Right hindlimb (tissue), 1 donor: ENCODE measurements at regions not wholly inside any gene's neighbourhood (a gene's known extent, or its start where the extent isn't known, plus 50 kb on each side); places are given as distances from the start of the nearest gene placed in this dataset.

Experiments
- DNase-seq: peaks from one replicate; pipeline ENCODE4 v3.0.0-alpha.2; 2018

DNA sequence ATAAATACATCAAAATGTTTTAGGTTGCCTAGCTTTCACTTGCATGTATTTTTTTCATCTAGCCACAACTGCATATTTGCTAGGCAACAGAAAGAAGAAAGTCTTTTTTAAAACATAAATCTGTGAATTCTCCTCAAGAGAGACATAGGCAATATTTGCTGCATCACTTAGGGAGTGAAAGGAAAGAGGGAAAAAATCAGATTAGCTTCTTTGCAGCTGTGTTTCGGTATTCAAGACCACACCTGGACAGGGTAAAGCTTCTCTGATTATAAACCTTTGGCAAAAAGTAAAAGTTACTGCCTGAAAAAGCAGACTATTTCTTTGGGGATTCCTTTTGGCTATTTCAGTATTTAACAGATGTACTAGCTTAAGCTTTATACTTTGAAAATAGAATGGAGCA is 280.9 kb upstream of the ZSWIM2 start:
- DNase-seq, result no peak

DNA sequence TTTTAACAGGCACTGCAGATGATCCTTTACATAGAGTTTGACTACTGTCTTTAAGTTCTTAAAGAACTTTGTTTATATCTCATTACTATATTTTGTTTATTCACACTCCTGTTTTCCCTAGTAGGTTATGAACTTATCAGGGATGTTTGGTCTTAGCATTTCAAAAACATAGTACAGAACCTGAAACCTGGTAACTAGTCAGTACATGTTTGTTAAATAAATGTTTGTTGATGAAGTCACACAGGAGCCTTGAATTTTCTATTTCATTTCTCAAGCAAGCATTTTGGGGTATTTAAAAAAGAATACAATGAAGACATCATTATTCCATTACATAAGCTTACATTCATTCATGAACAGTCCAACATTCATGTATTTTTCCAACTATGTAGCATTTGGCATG is 280.3 kb upstream of the ZSWIM2 start:
- no peak for DNase-seq

GRCh38 chr2:187126247-187127005 is 277.5 kb upstream of the ZSWIM2 start:
- no peak for DNase-seq

GRCh38 chr2:187125318-187125717 is 276.3 kb upstream of the ZSWIM2 start:
- no peak for DNase-seq

DNA sequence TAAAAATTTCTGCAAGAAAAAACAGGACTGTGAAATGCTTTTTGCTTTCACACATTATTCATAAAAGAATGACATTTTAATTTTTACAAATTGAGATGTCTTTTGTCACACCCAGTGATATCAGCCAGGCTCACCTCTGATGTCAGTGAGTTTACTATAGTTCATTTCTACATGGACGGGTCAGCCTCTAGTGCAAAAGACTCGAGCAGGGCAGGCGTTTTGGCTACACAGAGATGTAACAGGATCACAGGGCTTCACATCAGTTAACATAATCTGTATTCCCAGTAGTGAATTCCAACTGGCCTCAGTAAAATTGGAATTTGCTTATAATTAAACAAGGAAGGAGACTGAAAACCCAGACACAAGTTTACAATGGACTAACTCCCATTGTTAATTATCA is 275.6 kb upstream of the ZSWIM2 start:
- no peak for DNase-seq

DNA sequence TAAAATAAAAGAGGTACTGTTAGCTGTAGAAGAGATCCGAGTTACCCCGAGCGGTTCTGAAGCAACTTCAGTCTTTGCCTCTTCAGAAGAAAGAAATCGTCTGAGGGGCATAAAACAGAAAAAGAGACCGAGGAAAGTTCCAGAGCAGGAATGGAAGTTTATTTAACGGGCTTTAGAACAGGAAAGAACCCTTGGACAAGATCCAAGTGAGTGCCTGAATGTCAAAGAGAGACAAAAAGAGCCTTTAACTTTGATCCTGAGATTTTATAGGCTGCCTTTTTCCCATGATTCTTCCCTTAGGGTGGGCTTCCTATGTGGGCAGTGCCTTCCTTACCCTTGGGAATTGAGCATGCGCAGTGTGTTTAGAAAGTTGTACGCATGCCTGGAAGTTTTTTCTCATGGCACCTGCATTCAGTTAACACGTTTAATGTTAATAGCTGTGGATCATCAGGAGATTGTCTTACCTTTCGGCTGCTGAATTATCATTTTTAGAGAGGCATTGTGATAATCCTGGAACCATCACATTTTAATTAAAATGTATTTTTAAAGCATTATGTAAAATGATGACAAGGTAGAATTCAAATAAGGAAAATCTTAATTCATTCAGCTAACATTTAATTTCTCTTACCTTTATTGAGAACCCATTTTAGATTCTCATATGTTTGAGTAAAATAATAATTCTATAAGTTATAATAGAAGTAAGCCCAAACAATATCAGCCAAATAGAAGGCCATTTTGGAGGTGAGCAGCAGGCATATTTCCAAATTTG is 269.5 kb upstream of the ZSWIM2 start:
- DNase-seq, result no peak

DNA sequence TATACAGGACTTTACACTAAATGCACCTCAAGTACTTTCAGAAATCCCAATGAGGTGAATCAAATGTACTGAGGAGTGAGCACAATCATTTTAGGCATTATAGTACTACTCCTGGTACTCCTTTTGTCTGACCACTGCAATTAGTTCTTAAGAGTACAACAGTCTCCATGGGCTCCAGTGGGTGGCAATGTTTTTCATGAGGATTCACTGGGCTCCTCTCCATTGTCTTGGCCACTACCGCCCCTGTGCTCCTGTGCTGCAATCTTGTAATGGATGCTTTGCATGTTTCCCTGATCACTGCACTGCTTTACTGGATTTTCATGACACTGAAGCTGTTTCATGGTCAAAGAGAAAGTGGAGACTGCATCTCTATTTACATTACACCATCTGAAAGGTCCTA is 268.5 kb upstream of the ZSWIM2 start:
- DNase-seq, result no peak

GRCh38 chr2:187115627-187116026 is 266.7 kb upstream of the ZSWIM2 start:
- DNase-seq, result no peak

DNA sequence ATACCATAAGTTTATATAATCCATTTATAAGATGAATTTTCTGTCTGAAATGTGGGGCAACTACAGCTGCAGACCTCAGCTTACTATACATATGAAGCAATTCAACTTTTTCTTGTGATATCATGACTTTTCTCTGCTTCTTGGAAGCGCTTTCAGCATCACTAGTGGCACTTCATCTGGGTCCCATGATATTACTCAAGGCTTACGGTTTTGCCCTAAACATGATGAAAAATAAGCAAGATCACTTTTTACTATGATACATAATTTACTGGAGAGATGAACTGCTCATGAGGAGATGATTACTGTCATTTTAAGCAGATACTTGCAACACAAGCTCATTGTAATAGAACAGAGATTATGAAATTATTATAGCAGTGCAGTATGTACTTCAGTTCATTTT is 258.0 kb upstream of the ZSWIM2 start:
- no peak for DNase-seq

- DNase-seq, result no peak
Observed at GRCh38 chr2:187105218-187105617, 256.2 kb upstream of the ZSWIM2 start.

DNA sequence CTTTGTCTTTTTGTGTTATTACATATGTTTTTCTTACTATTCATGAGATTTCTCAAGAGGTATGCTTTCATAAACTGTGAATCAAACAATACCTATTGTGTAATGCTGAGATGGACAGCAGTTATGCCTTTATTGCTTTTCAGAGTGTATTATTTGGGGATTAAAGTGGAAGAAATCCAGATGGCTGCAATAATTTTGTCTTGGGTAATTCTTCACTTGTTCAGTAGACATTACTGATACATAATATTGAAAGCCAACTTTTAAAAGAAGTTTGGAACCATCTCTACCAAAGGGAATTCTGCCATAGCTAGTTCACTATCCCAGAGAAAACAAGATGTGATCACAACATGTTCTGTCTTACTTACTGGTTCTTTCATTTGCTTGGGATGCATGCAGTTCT is 253.4 kb upstream of the ZSWIM2 start:
- no peak for DNase-seq

DNA sequence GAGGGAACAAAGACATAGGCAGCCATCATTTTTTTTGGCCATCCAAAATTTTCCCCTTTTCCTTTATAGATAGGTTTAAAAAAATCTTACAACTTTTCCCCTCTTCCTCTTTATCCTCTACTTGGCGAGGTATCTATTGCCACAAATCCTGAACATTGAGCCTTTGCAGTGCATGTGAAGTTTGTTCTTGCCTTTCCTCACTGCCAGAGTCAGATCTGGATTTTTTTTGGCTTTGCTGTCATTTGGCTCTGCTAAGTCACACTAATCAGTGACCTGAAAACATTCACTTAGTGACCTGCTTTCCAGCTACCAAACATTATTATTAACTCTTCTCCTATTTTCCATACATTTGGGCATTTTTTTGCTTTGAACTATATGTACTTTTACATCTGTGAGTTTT is 249.2 kb upstream of the ZSWIM2 start:
- DNase-seq, result no peak

- DNase-seq, result no peak
Observed at GRCh38 chr2:187093771-187094412, 244.9 kb upstream of the ZSWIM2 start.

- no peak for DNase-seq
Observed at GRCh38 chr2:187091664-187092063, 242.7 kb upstream of the ZSWIM2 start.

GRCh38 chr2:187084524-187084923 is 235.6 kb upstream of the ZSWIM2 start:
- no peak for DNase-seq

- DNase-seq, result no peak
Observed at GRCh38 chr2:187081461-187081860, 232.5 kb upstream of the ZSWIM2 start.

DNA sequence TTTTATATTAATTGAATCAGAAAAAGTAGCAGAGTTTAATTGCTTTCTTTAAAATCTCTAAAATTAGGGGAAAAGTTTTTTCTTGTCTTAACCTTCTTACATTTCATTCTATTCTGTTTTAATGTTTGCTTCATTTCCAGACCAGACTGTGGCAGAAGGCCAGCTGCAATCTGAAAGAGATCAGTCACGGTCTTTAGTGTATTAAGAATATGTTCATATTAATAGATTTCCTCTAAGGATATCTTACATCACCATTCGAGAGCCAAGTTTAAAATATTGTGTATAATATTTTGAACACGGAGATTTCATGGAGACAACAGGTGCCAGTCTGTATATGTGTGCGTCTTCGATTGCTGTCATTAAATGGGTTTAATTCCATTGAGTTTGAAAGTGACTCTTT is 230.9 kb upstream of the ZSWIM2 start:
- DNase-seq, result peak; percentile 51

DNA sequence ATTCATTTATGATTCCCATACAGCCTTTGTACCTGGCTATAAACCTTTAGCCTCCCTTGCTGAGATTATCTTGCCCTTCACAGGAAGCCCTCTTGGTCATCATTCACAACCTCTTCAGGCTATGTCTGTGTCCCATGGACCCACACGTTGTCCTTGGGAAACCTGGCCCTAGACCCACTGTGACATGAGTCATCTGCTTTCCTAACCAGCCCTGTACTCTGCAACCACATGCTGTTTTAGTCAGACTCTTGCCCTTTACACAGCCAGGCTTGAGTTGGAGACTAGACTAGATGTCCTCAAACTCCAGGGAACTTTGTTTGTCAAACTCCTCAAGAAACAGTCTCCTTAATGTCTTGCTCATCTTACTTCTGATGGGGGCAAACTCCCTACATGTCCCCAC is 229.3 kb upstream of the ZSWIM2 start:
- no peak for DNase-seq

- no peak for DNase-seq
Observed at GRCh38 chr2:187075671-187076070, 226.7 kb upstream of the ZSWIM2 start.

- peak; percentile 25 for DNase-seq
Observed at GRCh38 chr2:187075199-187075635, 226.2 kb upstream of the ZSWIM2 start.

DNA sequence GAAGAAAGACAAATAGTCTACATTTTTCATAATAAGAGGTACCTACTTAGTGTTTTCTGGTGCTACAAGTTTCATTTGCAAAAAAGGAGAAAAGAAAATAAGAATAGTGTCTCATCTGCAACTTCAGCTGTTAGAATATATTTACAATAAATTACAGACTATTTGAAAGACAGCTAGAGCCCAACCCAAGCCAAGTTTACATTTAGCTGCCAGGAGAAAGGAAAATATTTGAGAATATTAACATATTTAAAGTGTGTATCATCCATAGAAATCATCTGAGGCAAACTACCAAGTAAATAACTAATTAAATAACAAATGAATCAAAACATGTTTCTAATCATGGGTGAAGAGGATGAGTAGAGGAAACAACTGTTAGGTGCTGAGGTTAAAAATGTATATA is 209.2 kb upstream of the ZSWIM2 start:
- DNase-seq, result no peak

GRCh38 chr2:187057466-187057865 is 208.5 kb upstream of the ZSWIM2 start:
- DNase-seq, result no peak

- no peak for DNase-seq
Observed at GRCh38 chr2:187056416-187057334, 207.7 kb upstream of the ZSWIM2 start.
